ENCODE measurements at regions not wholly inside any gene's neighbourhood (a gene's known extent, or its start where the extent isn't known, plus 50 kb on each side); places are given as distances from the start of the nearest gene placed in this dataset.

- no peak for DNase-seq (ENCODE audit: extremely low read depth, low read depth, low spot score)
Observed at GRCh38 chr1:113217447-113218208, 144.6 kb downstream of the LRIG2 start.

GRCh38 chr1:113219377-113219776, 146.4 kb downstream of the LRIG2 start:
- no peak for DNase-seq (ENCODE audit: extremely low read depth, low read depth, low spot score)

- no peak for DNase-seq (ENCODE audit: extremely low read depth, low read depth, low spot score)
Observed at GRCh38 chr1:113219828-113220227, 146.8 kb downstream of the LRIG2 start.

GRCh38 chr1:113223040-113223439, 150.0 kb downstream of the LRIG2 start:
- no peak for DNase-seq (ENCODE audit: extremely low read depth, low read depth, low spot score)

- DNase-seq (ENCODE audit: extremely low read depth, low read depth, low spot score) = no peak
Observed at GRCh38 chr1:113223546-113223945, 150.5 kb downstream of the LRIG2 start.

- DNase-seq (ENCODE audit: extremely low read depth, low read depth, low spot score) = no peak
Observed at GRCh38 chr1:113226148-113226547, 153.2 kb downstream of the LRIG2 start.

GRCh38 chr1:113231866-113232265, 158.4 kb upstream of the MAGI3 start:
- DNase-seq (ENCODE audit: extremely low read depth, low read depth, low spot score) = no peak

- DNase-seq (ENCODE audit: extremely low read depth, low read depth, low spot score) = no peak
Observed at GRCh38 chr1:113233441-113233840, 156.9 kb upstream of the MAGI3 start.

GRCh38 chr1:113241237-113241636, 149.1 kb upstream of the MAGI3 start:
- no peak for DNase-seq (ENCODE audit: extremely low read depth, low read depth, low spot score)

- no peak for DNase-seq (ENCODE audit: extremely low read depth, low read depth, low spot score)
Observed at GRCh38 chr1:113242481-113242880, 147.8 kb upstream of the MAGI3 start.

- DNase-seq (ENCODE audit: extremely low read depth, low read depth, low spot score) = no peak
Observed at GRCh38 chr1:113243529-113243928, 146.8 kb upstream of the MAGI3 start.

- DNase-seq (ENCODE audit: extremely low read depth, low read depth, low spot score) = no peak
Observed at GRCh38 chr1:113244112-113244820, 146.0 kb upstream of the MAGI3 start.

GRCh38 chr1:113245252-113245651, 145.1 kb upstream of the MAGI3 start:
- DNase-seq (ENCODE audit: extremely low read depth, low read depth, low spot score) = no peak

GRCh38 chr1:113246929-113247328, 143.4 kb upstream of the MAGI3 start:
- no peak for DNase-seq (ENCODE audit: extremely low read depth, low read depth, low spot score)

- DNase-seq (ENCODE audit: extremely low read depth, low read depth, low spot score) = no peak
Observed at GRCh38 chr1:113247355-113247754, 143.0 kb upstream of the MAGI3 start.

- no peak for DNase-seq (ENCODE audit: extremely low read depth, low read depth, low spot score)
Observed at GRCh38 chr1:113247782-113248181, 142.5 kb upstream of the MAGI3 start.

GRCh38 chr1:113248494-113248893, 141.8 kb upstream of the MAGI3 start:
- no peak for DNase-seq (ENCODE audit: extremely low read depth, low read depth, low spot score)

GRCh38 chr1:113250161-113250560, 140.2 kb upstream of the MAGI3 start:
- no peak for DNase-seq (ENCODE audit: extremely low read depth, low read depth, low spot score)

- DNase-seq (ENCODE audit: extremely low read depth, low read depth, low spot score) = no peak
Observed at GRCh38 chr1:113252166-113252565, 138.1 kb upstream of the MAGI3 start.

GRCh38 chr1:113253187-113253586, 137.1 kb upstream of the MAGI3 start:
- DNase-seq (ENCODE audit: extremely low read depth, low read depth, low spot score) = no peak

- no peak for DNase-seq (ENCODE audit: extremely low read depth, low read depth, low spot score)
Observed at GRCh38 chr1:113253590-113253989, 136.7 kb upstream of the MAGI3 start.

GRCh38 chr1:113255038-113255719, 135.1 kb upstream of the MAGI3 start:
- no peak for DNase-seq (ENCODE audit: extremely low read depth, low read depth, low spot score)
